Liver (tissue), 8 donors: ENCODE measurements at regions not wholly inside any gene's neighbourhood (a gene's known extent, or its start where the extent isn't known, plus 50 kb on each side); places are given as distances from the start of the nearest gene placed in this dataset.
A peak's percentile ranks its signal among the peaks of the same experiment; 100 is the strongest.

Source experiments
- DNase-seq: peaks from one replicate; pipeline ENCODE4 v3.0.0-alpha.2; 2017; ENCODE audit warnings: low spot score
- H3K27ac ChIP-seq, 2 donors: one replicate each; pipeline ENCODE4 v1.7.0; 2013; ENCODE audit warnings: inconsistent platforms in 2 of 2, low read length in 2 of 2, control low read depth in 1 of 2, low read depth in 1 of 2, mild to moderate bottlenecking in 1 of 2
- H3K27me3 ChIP-seq, 4 donors: one replicate each; pipeline versions ENCODE4 v1.6.1 to v1.7.0; 2013; ENCODE audit warnings: low read length in 3 of 4, inconsistent platforms in 1 of 4, mild to moderate bottlenecking in 1 of 4, moderate library complexity in 1 of 4; ENCODE audit not compliant: control insufficient read depth in 4 of 4, insufficient read depth in 4 of 4
- H3K36me3 ChIP-seq, 4 donors: one replicate each; pipeline versions ENCODE4 v1.6.1 to v1.7.0; 2013; ENCODE audit warnings: low read length in 3 of 4, mild to moderate bottlenecking in 3 of 4, low read depth in 1 of 4, moderate library complexity in 1 of 4; ENCODE audit not compliant: control insufficient read depth in 4 of 4, insufficient read depth in 3 of 4
- H3K4me1 ChIP-seq, 4 donors: one replicate each; pipeline versions ENCODE4 v1.6.1 to v1.7.0; 2013; ENCODE audit warnings: low read length in 3 of 4, mild to moderate bottlenecking in 3 of 4, moderate library complexity in 1 of 4; ENCODE audit not compliant: control insufficient read depth in 4 of 4, insufficient read depth in 4 of 4
- H3K4me3 ChIP-seq, 3 donors: one replicate each; pipeline versions ENCODE4 v1.6.1 to v1.7.0; 2013; ENCODE audit warnings: low read length in 3 of 3, control low read depth in 1 of 3, low read depth in 1 of 3, mild to moderate bottlenecking in 1 of 3
- H3K9ac ChIP-seq, 2 donors: one replicate each; pipeline ENCODE4 v1.7.0; 2013; ENCODE audit warnings: low read length in 2 of 2, mild to moderate bottlenecking in 2 of 2, moderate library complexity in 2 of 2, control low read depth in 1 of 2, low read depth in 1 of 2
- H3K9me3 ChIP-seq, 4 donors: one replicate each; pipeline versions ENCODE4 v1.6.1 to v1.7.0; 2013; ENCODE audit warnings: low read length in 3 of 4; ENCODE audit not compliant: control insufficient read depth in 4 of 4
- ATF3 ChIP-seq: IDR thresholded peaks from 2 replicates; pipeline ENCODE4 v1.6.1; 2016; ENCODE audit warnings: antibody characterized with exemption
- CTCF ChIP-seq: fragments of 150-350 bp; IDR thresholded peaks from 2 replicates; pipeline ENCODE4 v1.5.1; 2017; ENCODE audit warnings: improper control_type of control experiment, low read depth, low read length; ENCODE audit not compliant: missing input control
- EGR1 ChIP-seq, 2 donors: IDR thresholded peaks; 2 replicates each; pipeline ENCODE4 v1.6.1; 2016 to 2018; ENCODE audit warnings: antibody characterized with exemption in 2 of 2, low read depth in 2 of 2
- FOXA1 ChIP-seq: IDR thresholded peaks from 2 replicates; pipeline ENCODE4 v1.6.1; 2016; ENCODE audit warnings: antibody characterized with exemption
- FOXA2 ChIP-seq: IDR thresholded peaks from 2 replicates; pipeline ENCODE4 v1.6.1; 2016; ENCODE audit warnings: antibody characterized with exemption
- GABPA ChIP-seq, 2 donors: IDR thresholded peaks in 1 of 2; conservative IDR thresholded peaks in 1 of 2; 2 replicates each; pipeline ENCODE4 v1.6.1; 2016; ENCODE audit warnings: antibody characterized with exemption in 2 of 2, mild to moderate bottlenecking in 1 of 2, moderate library complexity in 1 of 2
- HNF4A ChIP-seq, 2 donors: conservative IDR thresholded peaks; 2 replicates each; pipeline ENCODE4 v1.6.1; 2016; ENCODE audit warnings: antibody characterized with exemption in 2 of 2, mild to moderate bottlenecking in 2 of 2
- HNF4G ChIP-seq: IDR thresholded peaks from 2 replicates; pipeline ENCODE4 v1.6.1; 2016; ENCODE audit warnings: antibody characterized with exemption
- JUND ChIP-seq, 2 donors: IDR thresholded peaks; 2 replicates each; pipeline ENCODE4 v1.6.1; 2016; ENCODE audit warnings: antibody characterized with exemption in 2 of 2
- MAX ChIP-seq: IDR thresholded peaks from 2 replicates; pipeline ENCODE4 v1.6.1; 2016; ENCODE audit warnings: antibody characterized with exemption
- NR2F2 ChIP-seq: IDR thresholded peaks from 2 replicates; pipeline ENCODE4 v1.6.1; 2016; ENCODE audit warnings: antibody characterized with exemption
- RAD21 ChIP-seq, 2 donors: IDR thresholded peaks; 2 replicates each; pipeline ENCODE4 v1.6.1; 2016; ENCODE audit warnings: antibody characterized with exemption in 2 of 2, mild to moderate bottlenecking in 2 of 2
- REST ChIP-seq: IDR thresholded peaks from 2 replicates; pipeline ENCODE4 v1.6.1; 2016; ENCODE audit warnings: antibody characterized with exemption, mild to moderate bottlenecking
- RXRA ChIP-seq, 2 donors: IDR thresholded peaks; 2 replicates each; pipeline ENCODE4 v1.6.1; 2017 to 2018; ENCODE audit warnings: antibody characterized with exemption in 2 of 2, mild to moderate bottlenecking in 1 of 2
- SP1 ChIP-seq: IDR thresholded peaks from 2 replicates; pipeline ENCODE4 v1.6.1; 2018; ENCODE audit warnings: antibody characterized with exemption, mild to moderate bottlenecking
- TAF1 ChIP-seq: conservative IDR thresholded peaks from 2 replicates; pipeline ENCODE4 v1.6.1; 2016; ENCODE audit warnings: antibody characterized with exemption, mild to moderate bottlenecking
- YY1 ChIP-seq: IDR thresholded peaks from 2 replicates; pipeline ENCODE4 v1.6.1; 2016; ENCODE audit warnings: antibody characterized with exemption, mild to moderate bottlenecking
- ZBTB33 ChIP-seq: IDR thresholded peaks from 2 replicates; pipeline ENCODE4 v1.6.1; 2016; ENCODE audit warnings: antibody characterized with exemption
- WGBS: extraction: QIAGEN DNeasy Blood & Tissue Kit; methylation state at CpG from one replicate; pipeline ENCODE4 v1.1.7; 2013; 5-methylcytosine and 5-hydroxymethylcytosine counted together
- donor health status: healthy.
- donor health status: healthy.
- donor health status: healthy.
- donor health status: healthy.
- donor health status: healthy.

- TF ChIP-seq REST (no peak), FOXA1 (no peak), RXRA (IDR thresholded peaks at IDR 0.05) (peak; percentile 31 to 70), TAF1 (no peak), HNF4G (no peak), HNF4A (conservative IDR thresholded peaks at IDR 0.05) (peak; percentile 48 to 70), ATF3 (no peak), FOXA2 (no peak)
These were observed 178.4 kb upstream of the EYA4 start (continued) for GRCh38 chr6:133062696-133063306.

GRCh38 chr6:133067960-133068359, 173.2 kb upstream of the EYA4 start:
- no peaks in the 10 kb centered on the region for H3K27me3 ChIP-seq
- peaks cover 0 to 9% (median 6%) of the 10 kb centered on the region in 4 donors for H3K4me1 ChIP-seq
- no peak overlapping the region for H3K4me3 ChIP-seq
- no peak overlapping the region for H3K27ac ChIP-seq
- no peak overlapping the region for H3K9ac ChIP-seq
- DNase-seq, result no peak
- WGBS, result 82% methylated on average over 3 of the region's 3 CpGs
- H3K9me3 ChIP-seq, result no peaks in the 10 kb centered on the region
- H3K36me3 ChIP-seq, result no peaks in the 10 kb centered on the region
- TF ChIP-seq RXRA (IDR thresholded peaks at IDR 0.05) (no peak), HNF4G (no peak), TAF1 (no peak), NR2F2 (no peak), ATF3 (no peak), FOXA1 (no peak), GABPA (IDR thresholded peaks at IDR 0.05 in 1 of 2, conservative IDR thresholded peaks at IDR 0.05 in 1 of 2) (no peak), SP1 (no peak), HNF4A (conservative IDR thresholded peaks at IDR 0.05) (no peak), RAD21 (IDR thresholded peaks at IDR 0.05) (no peak), REST (no peak), CTCF (no peak), MAX (no peak), EGR1 (IDR thresholded peaks at IDR 0.05; ENCODE audit: low read depth in 2 of 2) (no peak), FOXA2 (no peak), ZBTB33 (no peak), JUND (IDR thresholded peaks at IDR 0.05) (no peak), YY1 (no peak)
